PC-3 (cell line): ENCODE measurements at regions not wholly inside any gene's neighbourhood (a gene's known extent, or its start where the extent isn't known, plus 50 kb on each side); places are given as distances from the start of the nearest gene placed in this dataset.

ENCODE experiments used
- ATAC-seq: fragments of 200-7000 bp; cut with Tn5 transposase; 2 replicates; pipeline ENCODE4 v1.9.1; 2020; ENCODE audit warnings: mild to moderate bottlenecking, moderate library complexity
- BruUV-seq: library from RNA; stranded (reverse); fragments of 400-500 nt; replicated peaks from 2 replicates; lab custom pipeline; 2021; lab: Mats Ljungman, UMichigan
- CTCF ChIA-PET: fragments of 300-600 bp; sonication (Branson Sonifier 250); formaldehyde crosslinking; loops from one replicate; lab custom pipeline; 2022; ENCODE audit warnings: antibody characterized with exemption; lab: Charles Lee
- POLR2A ChIA-PET: fragments of 300-600 bp; sonication (Branson Sonifier 250); formaldehyde crosslinking; loops from one replicate; lab custom pipeline; 2022; ENCODE audit warnings: antibody characterized with exemption; ENCODE audit not compliant: unreplicated experiment; lab: Charles Lee
- DNase-seq: peaks from one replicate; pipeline ENCODE4 v3.0.0-alpha.2; 2015
- H2AFZ ChIP-seq: fragments of 300-600 bp; sonication (generic); 2 replicates; pipeline ENCODE4 v1.6.0; 2016; ENCODE audit warnings: antibody characterized with exemption, low read length
- H3F3A ChIP-seq: fragments of 300-600 bp; sonication (generic); one replicate; pipeline ENCODE4 v1.6.0; 2017; ENCODE audit warnings: antibody characterized with exemption, low read length, control low read depth, mild to moderate bottlenecking; ENCODE audit not compliant: unreplicated experiment
- H3K27ac ChIP-seq: fragments of 300-600 bp; sonication (generic); 2 replicates; pipeline ENCODE4 v1.5.1; 2016; ENCODE audit warnings: mild to moderate bottlenecking, low read length
- H3K27me3 ChIP-seq: fragments of 300-600 bp; sonication (generic); 2 replicates; pipeline ENCODE4 v1.6.1; 2016; ENCODE audit warnings: low read length, mixed read lengths
- H3K36me3 ChIP-seq: fragments of 300-600 bp; sonication (generic); 2 replicates; pipeline ENCODE4 v1.6.1; 2016; ENCODE audit warnings: low read depth, mixed run types, low read length, mixed read lengths
- H3K4me1 ChIP-seq: fragments of 300-600 bp; sonication (generic); 2 replicates; pipeline ENCODE4 v1.5.1; 2016; ENCODE audit warnings: low read length; ENCODE audit not compliant: insufficient read depth
- H3K4me2 ChIP-seq: fragments of 300-600 bp; sonication (generic); 2 replicates; pipeline ENCODE4 v1.6.0; 2016; ENCODE audit warnings: low read length
- H3K4me3 ChIP-seq: fragments of 300-600 bp; sonication (generic); 2 replicates; pipeline ENCODE4 v1.5.1; 2016; ENCODE audit warnings: mild to moderate bottlenecking, low read length, mixed read lengths
- H3K79me2 ChIP-seq: fragments of 300-600 bp; sonication (generic); 2 replicates; pipeline ENCODE4 v1.6.1; 2017; ENCODE audit warnings: low read length, mixed read lengths
- H3K9ac ChIP-seq: fragments of 300-600 bp; sonication (generic); 2 replicates; pipeline ENCODE4 v1.6.0; 2016; ENCODE audit warnings: mild to moderate bottlenecking, low read length
- H3K9me2 ChIP-seq: fragments of 300-600 bp; sonication (generic); replicated peaks from 2 replicates; pipeline ENCODE4 v1.6.1; 2016; ENCODE audit warnings: mixed run types, low read length, mixed read lengths
- H3K9me3 ChIP-seq: fragments of 300-600 bp; sonication (generic); 2 replicates; pipeline ENCODE4 v1.6.1; 2016; ENCODE audit warnings: low read length, mixed read lengths
- H4K20me1 ChIP-seq: fragments of 300-600 bp; sonication (generic); 2 replicates; pipeline ENCODE4 v1.6.1; 2016; ENCODE audit warnings: low read length, mixed read lengths
- EZH2 ChIP-seq: fragments of 300-600 bp; sonication (generic); IDR thresholded peaks from one replicate; pipeline ENCODE4 v1.6.1; 2017; ENCODE audit warnings: antibody characterized with exemption, mild to moderate bottlenecking, low read length; ENCODE audit not compliant: unreplicated experiment
- EZH2phosphoT487 ChIP-seq: fragments of 300-600 bp; sonication (generic); IDR thresholded peaks from 2 replicates; pipeline ENCODE4 v1.6.1; 2018; ENCODE audit warnings: mild to moderate bottlenecking, antibody characterized with exemption, low read length, borderline replicate concordance
- intact Hi-C: fragments of 100-400 bp; cut with micrococcal nuclease; formaldehyde crosslinking; loops from 2 replicates; pipeline ENCODE4 v1.9.0; 2023
- TF ChIP-seq, protein P1 (sequence below): fragments of 300-600 bp; sonication (generic); conservative IDR thresholded peaks from 2 replicates; pipeline ENCODE4 v1.5.1; 2017; ENCODE audit warnings: antibody characterized with exemption, low read depth, mild to moderate bottlenecking, low read length

DNA sequence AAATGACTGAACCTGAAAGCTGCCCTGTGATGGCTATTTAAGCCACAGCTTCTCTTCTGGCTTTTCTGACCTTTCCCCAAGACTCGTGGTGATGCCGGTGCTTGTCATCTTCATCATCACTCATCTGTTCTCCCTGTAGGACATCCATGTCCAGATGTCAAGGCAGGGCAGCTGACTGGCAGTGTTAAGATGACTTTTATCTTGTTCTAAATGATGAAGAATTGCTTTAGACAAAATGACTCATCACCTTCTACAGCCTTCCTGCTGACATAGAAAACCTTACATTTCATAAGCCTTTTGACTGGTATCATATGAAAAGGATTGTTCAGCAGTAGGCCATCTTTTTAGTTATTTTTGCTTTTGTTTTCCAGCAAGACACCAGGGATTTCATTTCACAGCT, 67.0 kb upstream of the GPR149 start:
- H2AFZ ChIP-seq = no peak overlapping the region
- H3K4me3 ChIP-seq = no peak overlapping the region
- TF ChIP-seq, protein P1, sequence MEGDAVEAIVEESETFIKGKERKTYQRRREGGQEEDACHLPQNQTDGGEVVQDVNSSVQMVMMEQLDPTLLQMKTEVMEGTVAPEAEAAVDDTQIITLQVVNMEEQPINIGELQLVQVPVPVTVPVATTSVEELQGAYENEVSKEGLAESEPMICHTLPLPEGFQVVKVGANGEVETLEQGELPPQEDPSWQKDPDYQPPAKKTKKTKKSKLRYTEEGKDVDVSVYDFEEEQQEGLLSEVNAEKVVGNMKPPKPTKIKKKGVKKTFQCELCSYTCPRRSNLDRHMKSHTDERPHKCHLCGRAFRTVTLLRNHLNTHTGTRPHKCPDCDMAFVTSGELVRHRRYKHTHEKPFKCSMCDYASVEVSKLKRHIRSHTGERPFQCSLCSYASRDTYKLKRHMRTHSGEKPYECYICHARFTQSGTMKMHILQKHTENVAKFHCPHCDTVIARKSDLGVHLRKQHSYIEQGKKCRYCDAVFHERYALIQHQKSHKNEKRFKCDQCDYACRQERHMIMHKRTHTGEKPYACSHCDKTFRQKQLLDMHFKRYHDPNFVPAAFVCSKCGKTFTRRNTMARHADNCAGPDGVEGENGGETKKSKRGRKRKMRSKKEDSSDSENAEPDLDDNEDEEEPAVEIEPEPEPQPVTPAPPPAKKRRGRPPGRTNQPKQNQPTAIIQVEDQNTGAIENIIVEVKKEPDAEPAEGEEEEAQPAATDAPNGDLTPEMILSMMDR = no peak
- no peak for TF ChIP-seq EZH2phosphoT487
- no peak for TF ChIP-seq EZH2
- no peak overlapping the region for H3K4me2 ChIP-seq
- H3K27ac ChIP-seq = no peak overlapping the region
- H3K9ac ChIP-seq = no peak overlapping the region
- no peaks in the 10 kb centered on the region for H3K4me1 ChIP-seq
- H3K79me2 ChIP-seq = no peaks in the 10 kb centered on the region
- no peaks in the 10 kb centered on the region for H3K36me3 ChIP-seq
- H3K9me3 ChIP-seq = no peaks in the 10 kb centered on the region
- POLR2A ChIA-PET = no interaction called here
- DNase-seq (no peak), ATAC-seq (no peak)
- no peaks in the 10 kb centered on the region for H4K20me1 ChIP-seq
- intact Hi-C loops = no loop called here
- no peaks in the 10 kb centered on the region for H3F3A ChIP-seq
- no TSS peak for BruUV-seq
- H3K9me2 ChIP-seq = no peaks in the 10 kb centered on the region
- no peaks in the 10 kb centered on the region for H3K27me3 ChIP-seq
- CTCF ChIA-PET = no interaction called here

DNA sequence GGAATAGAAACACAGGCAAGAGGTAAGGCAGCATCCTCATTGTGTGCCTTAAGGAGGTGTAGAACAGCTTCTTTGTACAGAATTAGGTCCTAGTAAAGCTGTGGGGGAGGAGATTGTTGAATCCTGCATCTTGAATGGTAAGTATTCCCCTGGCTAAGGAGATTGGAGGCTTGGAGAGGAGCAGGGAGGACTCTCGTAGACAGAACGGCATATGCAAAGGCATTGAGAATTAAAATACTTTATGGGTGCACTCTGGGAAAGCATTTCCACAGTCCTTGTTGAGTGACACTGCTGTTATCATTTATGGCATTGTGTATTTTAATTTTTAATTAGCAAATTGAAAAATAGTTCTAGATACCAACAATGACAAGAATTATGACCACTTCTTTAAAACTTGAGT, 66.5 kb upstream of the GPR149 start:
- Histone ChIP-seq H3K36me3 (no peaks in the 10 kb centered on the region), H3K9me2 (no peaks in the 10 kb centered on the region), H3K9me3 (no peaks in the 10 kb centered on the region), H3K79me2 (no peaks in the 10 kb centered on the region), H3K27ac (no peak overlapping the region), H3K27me3 (no peaks in the 10 kb centered on the region), H3F3A (no peaks in the 10 kb centered on the region), H3K4me1 (no peaks in the 10 kb centered on the region), H3K9ac (no peak overlapping the region), H3K4me3 (no peak overlapping the region), H2AFZ (no peak overlapping the region), H3K4me2 (no peak overlapping the region), H4K20me1 (no peaks in the 10 kb centered on the region)
- BruUV-seq = no TSS peak
- POLR2A ChIA-PET = no interaction called here
- TF ChIP-seq EZH2phosphoT487 (no peak), EZH2 (no peak)
- TF ChIP-seq, protein P1 = no peak
- no peak for DNase-seq
- CTCF ChIA-PET = no interaction called here
- no peak for ATAC-seq
- intact Hi-C loops = no loop called here

DNA sequence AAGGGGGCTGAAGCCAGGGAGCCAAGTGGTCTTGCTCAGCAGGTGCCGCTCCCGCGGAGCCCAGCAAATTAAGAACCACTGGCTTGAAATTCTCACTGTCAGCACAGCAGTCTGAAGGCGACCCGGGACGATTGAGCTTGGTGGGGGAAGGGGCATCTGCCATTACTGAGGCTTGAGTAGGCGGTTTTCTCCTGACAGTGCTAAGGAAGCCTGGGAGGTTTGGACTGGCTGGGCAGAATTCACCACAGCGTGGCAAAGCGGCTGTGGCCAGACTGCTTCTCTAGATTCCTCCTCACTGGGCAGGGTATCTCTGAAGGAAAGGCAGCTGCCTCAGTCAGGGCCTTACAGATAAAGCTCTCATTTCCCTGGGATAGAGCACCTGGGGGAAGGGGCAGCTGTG, 57.0 kb upstream of the GPR149 start:
- Histone ChIP-seq H3K4me3 (no peak overlapping the region), H3F3A (no peaks in the 10 kb centered on the region), H3K9me2 (no peaks in the 10 kb centered on the region), H3K9ac (no peak overlapping the region), H3K36me3 (no peaks in the 10 kb centered on the region), H3K27me3 (no peaks in the 10 kb centered on the region), H3K79me2 (no peaks in the 10 kb centered on the region), H4K20me1 (no peaks in the 10 kb centered on the region), H3K4me2 (no peak overlapping the region), H3K9me3 (no peaks in the 10 kb centered on the region), H3K27ac (no peak overlapping the region), H3K4me1 (no peaks in the 10 kb centered on the region), H2AFZ (no peak overlapping the region)
- ChIA-PET CTCF (no interaction called here), POLR2A (no interaction called here)
- no TSS peak for BruUV-seq
- intact Hi-C loops = no loop called here
- TF ChIP-seq, protein P1 = no peak
- TF ChIP-seq EZH2phosphoT487 (no peak), EZH2 (no peak)
- no peak for ATAC-seq
- no peak for DNase-seq
